AG09309 (cell line): ENCODE measurements at regions not wholly inside any gene's neighbourhood (a gene's known extent, or its start where the extent isn't known, plus 50 kb on each side); places are given as distances from the start of the nearest gene placed in this dataset.

Experiments
- DNase-seq: peaks from one replicate; pipeline ENCODE4 v3.0.0-alpha.2; 2010; ENCODE audit warnings: low read depth
- H3K4me3 ChIP-seq: 2 replicates; pipeline ENCODE4 v1.5.1; 2011; ENCODE audit warnings: mild to moderate bottlenecking, low read depth, low read length, moderate library complexity; ENCODE audit not compliant: control insufficient read depth
- CTCF ChIP-seq: IDR thresholded peaks from 2 replicates; pipeline ENCODE4 v1.5.1; 2011; ENCODE audit warnings: mild to moderate bottlenecking, low read depth, low read length, inconsistent platforms; ENCODE audit not compliant: insufficient read depth, control insufficient read depth; ENCODE audit errors: missing control alignments

GRCh38 chr9:129437626-129438323 is 183.1 kb downstream of the C9orf50 start:
- no peak for TF ChIP-seq CTCF
- no peak for DNase-seq
- H3K4me3 ChIP-seq: peak overlapping the region; percentile 47

GRCh38 chr9:129436751-129437625 is 183.9 kb downstream of the C9orf50 start:
- TF ChIP-seq CTCF: no peak
- DNase-seq: no peak
- peak overlapping the region; percentile 47 for H3K4me3 ChIP-seq

DNA sequence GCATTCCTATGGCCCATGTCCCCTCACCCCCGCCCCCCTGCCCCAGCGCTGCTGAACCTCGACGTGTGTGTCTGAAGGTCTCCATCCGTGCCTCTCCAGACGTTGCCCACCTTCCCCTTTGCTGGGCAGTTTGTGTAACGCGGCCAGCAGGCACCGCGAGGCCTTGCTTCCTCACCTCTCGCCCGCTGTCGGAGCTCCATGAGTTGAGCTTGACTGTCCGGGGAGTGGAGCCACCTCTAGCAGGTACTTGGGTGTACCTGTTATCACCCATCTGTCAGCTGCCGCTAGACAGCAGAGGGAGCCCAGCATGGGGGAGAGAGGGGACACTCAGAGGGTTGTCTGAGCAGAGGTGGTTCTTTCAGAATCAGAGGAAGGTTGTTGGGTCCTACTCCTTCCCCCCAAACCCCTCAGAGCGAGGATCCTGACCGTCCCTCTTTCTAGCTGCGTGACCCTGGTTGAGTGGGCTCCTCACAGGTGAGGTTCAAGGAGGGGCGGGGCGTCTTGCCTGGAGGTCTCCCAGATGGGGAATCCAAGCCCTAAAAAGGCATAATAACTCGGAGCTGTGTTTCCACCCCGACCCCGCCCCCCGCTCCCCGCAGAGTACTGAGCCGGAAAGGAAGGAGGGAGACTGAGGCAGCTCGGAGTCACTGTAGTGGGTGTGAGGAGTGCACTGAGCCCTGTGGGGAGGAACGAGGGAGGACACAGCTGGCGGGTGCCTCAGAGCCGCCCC is 184.7 kb downstream of the C9orf50 start:
- no peak for TF ChIP-seq CTCF
- no peak for DNase-seq
- H3K4me3 ChIP-seq: no peak overlapping the region

- no peak overlapping the region for H3K4me3 ChIP-seq
- TF ChIP-seq CTCF: no peak
- no peak for DNase-seq
Measured at GRCh38 chr9:129435291-129435690, 185.6 kb downstream of the C9orf50 start.

- H3K4me3 ChIP-seq: no peak overlapping the region
- no peak for TF ChIP-seq CTCF
- DNase-seq: no peak
Measured at GRCh38 chr9:129434187-129434586, 186.7 kb downstream of the C9orf50 start.

DNA sequence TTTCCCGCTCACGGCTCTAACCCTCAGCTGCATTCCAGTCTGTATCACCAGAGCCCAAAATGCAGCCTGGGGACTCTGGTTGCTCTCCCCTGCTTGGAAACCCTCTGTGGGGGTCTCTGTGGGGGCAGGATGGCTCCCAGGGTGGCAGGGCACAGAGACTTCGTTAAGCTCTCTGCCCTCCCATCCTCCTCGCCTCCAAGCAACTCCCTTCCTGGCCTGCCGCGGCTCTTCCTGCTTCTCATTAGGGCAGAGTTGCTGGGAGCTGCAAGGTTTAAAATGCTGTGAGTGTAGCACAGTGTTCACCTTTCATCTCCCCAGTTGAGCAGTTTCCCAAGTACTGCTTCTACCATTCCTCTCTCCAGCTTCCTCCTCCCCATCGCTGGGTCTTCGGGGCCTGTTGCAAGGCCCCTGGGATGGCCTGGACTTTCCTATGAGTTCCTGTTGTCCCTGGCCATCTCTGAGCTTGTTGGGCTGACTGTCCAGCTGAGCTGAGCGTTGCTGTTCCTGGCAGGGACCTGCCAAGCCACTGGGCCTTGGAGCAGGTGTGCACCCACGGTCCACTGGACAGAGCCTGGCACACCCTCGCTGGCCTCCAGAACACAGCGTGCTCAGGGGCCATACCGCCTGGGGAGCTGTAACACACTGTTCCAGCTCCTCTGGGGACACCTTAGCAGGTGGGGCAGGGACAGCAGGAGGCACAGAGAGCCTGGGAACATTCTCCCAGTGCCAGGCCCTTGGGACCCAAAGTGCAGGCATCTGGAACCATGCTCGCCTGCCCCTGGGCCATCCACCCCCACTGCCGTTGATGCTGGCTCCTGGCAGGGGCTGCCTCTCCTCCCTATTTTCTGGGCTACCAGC is 188.4 kb downstream of the C9orf50 start:
- DNase-seq: no peak
- no peak for TF ChIP-seq CTCF
- no peak overlapping the region for H3K4me3 ChIP-seq
